OCI-LY3 (cell line): ENCODE measurements at regions not wholly inside any gene's neighbourhood (a gene's known extent, or its start where the extent isn't known, plus 50 kb on each side); places are given as distances from the start of the nearest gene placed in this dataset.

Experiments used
- CTCF ChIP-seq: fragments of 200-600, 300-600 bp; sonication (generic); IDR thresholded peaks from 2 replicates; pipeline ENCODE4 v1.5.1; 2014; ENCODE audit warnings: antibody characterized with exemption, low read length, low read depth
- EZH2phosphoT487 ChIP-seq: fragments of 200-600 bp; shearing (Covaris generic); IDR thresholded peaks from 2 replicates; pipeline ENCODE4 v1.6.1; 2018; ENCODE audit warnings: antibody characterized with exemption, mixed run types, low read depth

DNA sequence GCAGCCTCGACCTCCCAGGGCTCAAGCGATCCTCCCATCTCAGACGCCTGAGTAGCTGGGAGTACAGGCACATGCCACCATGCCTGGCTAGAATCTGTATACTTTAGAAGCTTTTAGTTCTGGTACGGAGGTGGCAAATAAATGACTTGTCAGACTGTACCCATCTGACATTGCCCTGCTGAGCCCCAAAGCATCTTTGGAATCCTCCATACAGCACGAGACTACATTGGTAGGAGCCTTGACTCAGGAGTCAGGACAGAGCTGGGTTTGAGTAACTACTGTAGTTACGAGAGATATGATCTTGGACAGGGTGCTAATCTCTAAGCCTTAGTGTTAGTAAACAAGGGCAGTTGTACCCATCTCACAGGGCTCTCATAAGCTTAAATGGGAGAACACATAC lies 67.8 kb upstream of the NPHP3 start:
- TF ChIP-seq CTCF (no peak), EZH2phosphoT487 (no peak)
